ENCODE measurements at regions not wholly inside any gene's neighbourhood (a gene's known extent, or its start where the extent isn't known, plus 50 kb on each side); places are given as distances from the start of the nearest gene placed in this dataset.
"Not testable (repeated sequence)": the region's sequence is repeated elsewhere in the genome, so short reads cannot be mapped to it uniquely, and the experiment has no call there.

DNA sequence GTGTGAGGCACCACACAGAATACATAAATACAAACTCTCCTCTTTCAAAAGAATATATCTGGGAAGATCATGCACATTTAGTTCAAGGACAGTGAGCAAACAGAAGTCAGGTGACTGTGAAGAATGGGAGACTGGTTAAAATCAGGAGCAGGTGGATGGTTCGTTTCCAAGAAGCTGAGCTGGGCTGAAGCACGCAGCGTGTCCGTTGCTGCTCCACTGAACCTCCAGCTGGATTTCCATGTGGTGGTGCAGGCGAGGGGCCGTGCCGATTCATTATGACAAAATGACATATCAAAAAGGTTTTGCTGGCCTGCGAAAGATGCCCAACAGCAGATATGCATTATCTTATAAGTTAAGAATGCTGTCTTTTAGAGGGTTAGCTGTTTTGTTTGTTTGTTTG, 66.0 kb downstream of the OLIG1 start:
- H3K27me3 ChIP-seq (ENCODE audit: control insufficient read depth, insufficient read depth, low read length), result no peaks in the 10 kb centered on the region
- no peaks in the 10 kb centered on the region for H3K9me3 ChIP-seq (ENCODE audit: control insufficient read depth, low read depth, low read length)
- no peaks in the 10 kb centered on the region for H3K4me1 ChIP-seq (ENCODE audit: control insufficient read depth, low read depth, low read length)
- H3K9ac ChIP-seq (ENCODE audit: low read length), result no peak overlapping the region
- H3K4me3 ChIP-seq (ENCODE audit: low read length), result no peak overlapping the region
- no peaks in the 10 kb centered on the region for H3K36me3 ChIP-seq (ENCODE audit: control insufficient read depth, low read depth, low read length)
- H3K27ac ChIP-seq (ENCODE audit: low read length), result no peak overlapping the region

DNA sequence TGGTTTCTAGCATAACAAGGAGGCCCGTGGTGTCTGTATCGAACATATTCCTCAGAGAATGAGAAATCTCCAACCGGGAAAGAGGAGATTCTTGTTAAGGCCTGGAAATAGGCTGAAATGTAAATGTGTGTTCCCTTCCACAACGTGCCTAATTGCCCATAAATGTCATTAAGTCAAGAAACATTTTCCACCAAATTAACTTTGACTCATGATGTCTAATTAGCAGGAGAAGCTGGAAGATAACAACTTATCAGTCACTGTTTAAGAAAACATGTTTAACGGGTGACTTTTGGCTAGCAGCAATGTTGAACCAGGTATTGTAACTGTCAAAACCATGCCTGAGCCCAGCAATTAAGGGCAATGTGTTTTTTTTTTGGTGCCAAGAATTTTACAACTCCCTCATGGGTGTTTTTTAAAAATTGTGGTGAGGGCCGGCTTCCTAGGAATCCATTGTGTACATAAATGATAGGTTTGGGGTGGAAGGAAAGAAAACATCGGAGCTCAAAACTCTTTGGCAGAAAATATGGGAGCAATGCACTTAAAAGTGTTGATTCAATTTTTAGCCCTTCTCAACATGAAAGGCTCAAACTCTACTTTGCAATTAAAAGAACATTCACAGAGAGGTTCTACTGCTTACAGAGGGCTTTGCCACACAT, 67.0 kb downstream of the OLIG1 start:
- Histone ChIP-seq H3K4me3 (ENCODE audit: low read length) (no peak overlapping the region), H3K27ac (ENCODE audit: low read length) (no peak overlapping the region), H3K4me1 (ENCODE audit: control insufficient read depth, low read depth, low read length) (no peaks in the 10 kb centered on the region), H3K9ac (ENCODE audit: low read length) (no peak overlapping the region), H3K9me3 (ENCODE audit: control insufficient read depth, low read depth, low read length) (no peaks in the 10 kb centered on the region), H3K27me3 (ENCODE audit: control insufficient read depth, insufficient read depth, low read length) (no peaks in the 10 kb centered on the region), H3K36me3 (ENCODE audit: control insufficient read depth, low read depth, low read length) (no peaks in the 10 kb centered on the region)

DNA sequence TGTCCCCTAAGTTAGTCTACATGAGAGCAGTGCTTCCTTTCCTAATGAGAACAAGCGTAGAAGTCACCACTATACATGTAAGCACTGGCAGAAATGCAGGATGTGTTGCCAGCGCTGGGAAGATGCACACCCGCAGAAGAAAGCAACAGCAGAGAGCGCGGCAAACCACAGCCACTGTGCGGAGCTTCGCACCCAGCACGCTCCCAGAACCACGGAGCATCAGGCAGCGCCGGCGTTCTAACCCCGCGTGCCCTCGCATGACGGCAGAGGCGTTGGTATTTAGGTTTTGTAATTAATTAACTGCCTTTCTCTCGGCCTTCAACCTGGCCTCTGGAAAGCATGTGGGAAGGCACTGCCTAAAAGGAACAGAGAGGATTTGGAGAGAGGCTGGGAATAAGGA, 69.1 kb downstream of the OLIG1 start:
- no peak overlapping the region for H3K9ac ChIP-seq (ENCODE audit: low read length)
- no peaks in the 10 kb centered on the region for H3K36me3 ChIP-seq (ENCODE audit: control insufficient read depth, low read depth, low read length)
- H3K9me3 ChIP-seq (ENCODE audit: control insufficient read depth, low read depth, low read length), result no peaks in the 10 kb centered on the region
- H3K4me3 ChIP-seq (ENCODE audit: low read length), result no peak overlapping the region
- H3K4me1 ChIP-seq (ENCODE audit: control insufficient read depth, low read depth, low read length), result no peaks in the 10 kb centered on the region
- no peak overlapping the region for H3K27ac ChIP-seq (ENCODE audit: low read length)
- H3K27me3 ChIP-seq (ENCODE audit: control insufficient read depth, insufficient read depth, low read length), result no peaks in the 10 kb centered on the region

DNA sequence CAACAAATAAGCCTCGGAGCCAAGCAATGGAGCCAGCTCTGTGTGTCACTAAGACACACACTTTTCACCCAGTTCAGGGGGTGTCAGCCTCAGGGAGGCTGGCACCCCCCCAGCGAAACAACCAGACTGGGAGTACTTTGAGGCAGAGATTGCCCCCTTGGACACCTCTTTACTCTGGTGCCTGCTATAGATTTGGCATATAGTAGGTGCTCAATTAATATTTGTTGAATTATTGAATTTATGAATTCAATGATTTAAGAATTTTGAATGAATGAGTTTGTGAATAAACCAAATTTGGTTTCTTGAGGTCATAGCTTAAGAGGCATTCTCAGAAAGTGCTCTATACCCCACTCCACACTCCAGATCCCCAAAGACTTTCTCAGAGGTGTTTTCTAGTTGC, 70.3 kb downstream of the OLIG1 start:
- Histone ChIP-seq H3K36me3 (ENCODE audit: control insufficient read depth, low read depth, low read length) (no peaks in the 10 kb centered on the region), H3K9ac (ENCODE audit: low read length) (no peak overlapping the region), H3K4me1 (ENCODE audit: control insufficient read depth, low read depth, low read length) (no peaks in the 10 kb centered on the region), H3K4me3 (ENCODE audit: low read length) (no peak overlapping the region), H3K27me3 (ENCODE audit: control insufficient read depth, insufficient read depth, low read length) (no peaks in the 10 kb centered on the region), H3K27ac (ENCODE audit: low read length) (no peak overlapping the region), H3K9me3 (ENCODE audit: control insufficient read depth, low read depth, low read length) (no peaks in the 10 kb centered on the region)

DNA sequence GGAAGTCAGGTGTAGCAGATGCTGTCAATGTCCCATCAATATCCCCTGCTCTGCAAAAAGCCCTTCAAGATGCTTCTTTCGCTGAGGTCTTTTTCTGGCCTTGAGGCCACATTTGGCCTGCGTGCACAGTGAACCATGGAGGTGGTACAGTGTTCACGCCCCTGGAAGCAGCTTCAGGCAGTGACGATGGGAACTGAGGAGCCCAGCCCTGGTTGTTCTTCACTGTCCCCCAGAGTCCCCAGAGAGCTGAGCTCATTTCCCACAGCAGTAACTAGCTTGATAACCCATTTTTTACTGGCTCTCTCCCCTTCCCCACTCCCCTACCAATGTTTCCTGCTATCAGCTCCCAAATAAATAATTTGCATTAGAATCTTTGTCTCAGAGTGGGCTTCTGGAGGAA, 76.5 kb downstream of the OLIG1 start:
- Histone ChIP-seq H3K9me3 (ENCODE audit: control insufficient read depth, low read depth, low read length) (no peaks in the 10 kb centered on the region), H3K36me3 (ENCODE audit: control insufficient read depth, low read depth, low read length) (no peaks in the 10 kb centered on the region), H3K4me1 (ENCODE audit: control insufficient read depth, low read depth, low read length) (peaks cover 9% of the 10 kb centered on the region), H3K27me3 (ENCODE audit: control insufficient read depth, insufficient read depth, low read length) (no peaks in the 10 kb centered on the region), H3K27ac (ENCODE audit: low read length) (no peak overlapping the region), H3K4me3 (ENCODE audit: low read length) (no peak overlapping the region), H3K9ac (ENCODE audit: low read length) (no peak overlapping the region)

DNA sequence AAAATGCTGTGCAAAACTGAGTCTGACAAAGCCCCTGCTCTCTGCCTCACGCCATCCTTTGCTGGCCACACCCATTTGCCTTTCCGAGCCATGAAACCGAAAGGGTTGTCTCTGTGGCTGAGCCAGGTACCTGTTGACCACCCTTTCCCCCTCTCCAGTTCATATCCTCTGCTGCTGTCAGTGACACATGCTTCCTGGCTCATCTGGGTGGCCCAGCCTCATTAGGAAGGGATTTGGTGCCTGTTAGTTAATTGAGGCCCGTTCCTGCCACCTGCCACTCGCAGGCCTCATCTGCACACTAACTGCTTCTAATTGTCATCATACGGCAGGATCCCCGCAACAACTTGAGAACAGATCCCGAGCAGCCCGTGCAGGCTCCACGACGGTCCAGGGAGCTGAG, 79.2 kb downstream of the OLIG1 start:
- Histone ChIP-seq H3K4me1 (ENCODE audit: control insufficient read depth, low read depth, low read length) (peaks cover 9% of the 10 kb centered on the region), H3K27me3 (ENCODE audit: control insufficient read depth, insufficient read depth, low read length) (no peaks in the 10 kb centered on the region), H3K4me3 (ENCODE audit: low read length) (no peak overlapping the region), H3K9ac (ENCODE audit: low read length) (no peak overlapping the region), H3K36me3 (ENCODE audit: control insufficient read depth, low read depth, low read length) (no peaks in the 10 kb centered on the region), H3K27ac (ENCODE audit: low read length) (no peak overlapping the region), H3K9me3 (ENCODE audit: control insufficient read depth, low read depth, low read length) (no peaks in the 10 kb centered on the region)

DNA sequence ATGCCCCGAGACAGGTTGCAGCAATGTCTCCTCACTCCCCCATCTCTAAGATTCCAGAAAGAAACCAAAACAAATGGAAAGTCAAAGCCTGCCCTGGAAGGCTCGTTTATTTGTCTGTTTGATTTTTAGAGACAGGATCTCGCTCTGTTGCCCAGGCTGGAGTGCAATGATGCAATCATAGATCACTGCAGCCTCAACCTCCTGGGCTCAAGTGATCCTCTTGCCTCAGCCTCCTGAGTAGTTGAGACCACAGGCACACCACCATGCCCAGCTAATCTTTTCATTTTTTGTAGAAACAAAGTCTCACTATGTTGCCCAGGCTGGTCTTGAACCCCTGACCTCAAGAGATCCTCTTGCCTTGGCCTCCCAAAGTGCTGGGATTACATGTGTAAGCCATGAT, 78.8 kb upstream of the IFNAR2 start:
- H3K4me3 ChIP-seq (ENCODE audit: low read length), result not testable (repeated sequence)

DNA sequence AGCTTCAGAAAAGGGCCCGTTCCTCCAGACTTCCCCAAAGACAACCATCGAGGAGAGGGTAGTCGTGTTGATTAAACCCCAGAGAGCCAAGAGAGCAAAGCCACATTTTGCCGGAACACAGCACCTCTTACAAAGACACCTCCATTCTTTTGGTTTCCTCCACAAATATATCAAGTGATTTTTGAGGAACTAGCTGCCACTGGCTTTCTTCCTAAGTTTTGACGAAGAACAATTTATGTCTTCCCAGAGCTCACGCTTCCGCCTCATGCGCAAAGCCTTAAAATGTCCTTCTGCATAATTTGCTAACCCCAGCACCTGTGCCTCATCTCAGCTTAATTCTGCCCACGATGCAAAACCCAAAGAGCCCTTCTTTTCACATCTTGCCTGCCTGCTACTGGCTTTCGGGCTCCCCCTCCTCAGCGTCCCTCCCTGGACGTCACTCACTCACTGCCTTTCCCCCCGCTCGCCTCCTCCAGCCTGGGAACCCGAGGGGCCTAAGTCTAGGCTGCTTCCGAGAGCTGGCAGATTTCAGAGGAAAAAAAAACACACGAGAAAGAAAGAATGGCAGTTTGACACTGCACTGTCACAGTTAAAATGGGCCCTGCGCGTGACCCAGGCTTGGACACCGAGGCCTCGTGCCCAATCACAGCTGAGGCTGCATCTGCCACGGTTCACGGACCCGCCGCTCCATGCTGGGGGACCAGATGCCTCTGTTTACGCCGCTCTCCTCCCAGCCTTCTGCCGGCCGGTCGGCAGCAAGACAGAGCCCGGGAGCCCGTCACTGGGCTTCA, 77.6 kb upstream of the IFNAR2 start:
- Histone ChIP-seq H3K36me3 (ENCODE audit: control insufficient read depth, low read depth, low read length) (no peaks in the 10 kb centered on the region), H3K9me3 (ENCODE audit: control insufficient read depth, low read depth, low read length) (no peaks in the 10 kb centered on the region), H3K27ac (ENCODE audit: low read length) (no peak overlapping the region), H3K4me1 (ENCODE audit: control insufficient read depth, low read depth, low read length) (no peaks in the 10 kb centered on the region), H3K9ac (ENCODE audit: low read length) (no peak overlapping the region), H3K4me3 (ENCODE audit: low read length) (no peak overlapping the region), H3K27me3 (ENCODE audit: control insufficient read depth, insufficient read depth, low read length) (no peaks in the 10 kb centered on the region)

More for the DNA sequence above, 78.8 kb upstream of the IFNAR2 start:
- H3K36me3 ChIP-seq (ENCODE audit: control insufficient read depth, low read depth, low read length); H3K27ac ChIP-seq (ENCODE audit: low read length); H3K27me3 ChIP-seq (ENCODE audit: control insufficient read depth, insufficient read depth, low read length); H3K9ac ChIP-seq (ENCODE audit: low read length); H3K4me1 ChIP-seq (ENCODE audit: control insufficient read depth, low read depth, low read length); H3K9me3 ChIP-seq (ENCODE audit: control insufficient read depth, low read depth, low read length): not testable (repeated sequence)

DNA sequence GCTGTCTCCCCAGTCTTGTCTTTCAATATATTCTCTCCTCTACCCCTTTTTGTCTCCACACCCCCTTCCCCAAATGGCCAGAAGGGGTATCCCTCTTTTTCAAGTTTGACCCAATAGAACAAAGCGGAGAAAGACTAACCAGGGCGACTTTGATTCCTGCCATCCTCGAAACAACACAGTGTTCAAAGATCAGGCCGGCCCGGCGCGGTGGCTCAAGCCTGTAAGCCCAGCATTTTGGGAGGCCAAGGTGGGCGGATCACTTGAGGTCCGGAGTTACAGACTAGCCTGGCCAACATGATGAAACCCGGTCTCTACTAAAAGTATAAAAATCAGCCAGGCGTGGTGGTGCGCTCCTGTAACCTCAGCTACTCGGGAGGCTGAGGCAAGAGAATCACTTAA, 77.0 kb upstream of the IFNAR2 start:
- H3K9me3 ChIP-seq (ENCODE audit: control insufficient read depth, low read depth, low read length), result no peaks in the 10 kb centered on the region
- no peaks in the 10 kb centered on the region for H3K4me1 ChIP-seq (ENCODE audit: control insufficient read depth, low read depth, low read length)
- H3K9ac ChIP-seq (ENCODE audit: low read length), result no peak overlapping the region
- no peak overlapping the region for H3K27ac ChIP-seq (ENCODE audit: low read length)
- no peaks in the 10 kb centered on the region for H3K36me3 ChIP-seq (ENCODE audit: control insufficient read depth, low read depth, low read length)
- no peak overlapping the region for H3K4me3 ChIP-seq (ENCODE audit: low read length)
- no peaks in the 10 kb centered on the region for H3K27me3 ChIP-seq (ENCODE audit: control insufficient read depth, insufficient read depth, low read length)

DNA sequence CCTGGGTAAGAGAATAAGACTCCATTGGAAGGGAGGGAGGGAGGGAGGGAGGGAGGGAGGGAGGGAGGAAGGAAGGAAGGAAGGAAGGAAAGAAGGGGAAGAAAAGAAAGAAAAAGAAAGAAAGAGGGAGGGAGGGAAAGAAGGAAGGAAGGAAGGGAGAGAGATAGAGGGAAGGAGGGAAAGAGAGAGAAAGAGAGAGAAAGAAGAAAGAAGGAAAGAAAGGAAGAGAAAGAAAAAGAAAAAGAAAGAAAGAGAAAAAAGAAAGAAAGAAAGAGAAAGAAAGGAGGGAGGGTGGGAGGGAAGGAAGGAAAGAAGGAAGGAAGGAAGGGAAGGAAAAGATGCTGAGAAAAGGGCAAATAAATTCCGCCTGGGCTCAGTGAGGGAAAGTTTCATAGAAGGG, 74.7 kb upstream of the IFNAR2 start:
- H3K9me3 ChIP-seq (ENCODE audit: control insufficient read depth, low read depth, low read length), result no peaks in the 10 kb centered on the region
- H3K9ac ChIP-seq (ENCODE audit: low read length), result no peak overlapping the region

DNA sequence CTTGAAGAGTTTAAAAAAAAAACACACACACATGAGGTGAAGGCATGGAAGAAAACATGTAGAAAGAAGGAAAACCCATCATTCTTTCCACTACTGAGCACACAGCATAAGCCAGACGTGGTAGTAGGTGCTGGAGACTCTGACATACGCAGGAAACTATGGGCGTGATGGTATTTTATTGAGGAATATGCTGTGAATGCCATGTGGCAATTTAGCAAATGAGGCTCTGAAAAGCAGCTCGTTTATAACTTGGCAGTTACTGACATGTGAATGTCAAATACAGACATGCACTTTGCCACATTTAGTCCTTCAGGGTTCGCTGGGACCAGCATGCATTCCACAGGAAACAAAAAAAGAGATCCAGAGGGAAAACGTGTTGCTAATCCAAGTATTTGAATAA, 74.3 kb upstream of the IFNAR2 start:
- Histone ChIP-seq H3K9ac (ENCODE audit: low read length) (no peak overlapping the region), H3K27me3 (ENCODE audit: control insufficient read depth, insufficient read depth, low read length) (no peaks in the 10 kb centered on the region), H3K9me3 (ENCODE audit: control insufficient read depth, low read depth, low read length) (no peaks in the 10 kb centered on the region), H3K36me3 (ENCODE audit: control insufficient read depth, low read depth, low read length) (no peaks in the 10 kb centered on the region), H3K4me3 (ENCODE audit: low read length) (no peak overlapping the region), H3K4me1 (ENCODE audit: control insufficient read depth, low read depth, low read length) (no peaks in the 10 kb centered on the region), H3K27ac (ENCODE audit: low read length) (no peak overlapping the region)

More for the DNA sequence above, 74.7 kb upstream of the IFNAR2 start:
- Histone ChIP-seq H3K27ac (ENCODE audit: low read length) (no peak overlapping the region), H3K4me3 (ENCODE audit: low read length) (no peak overlapping the region), H3K36me3 (ENCODE audit: control insufficient read depth, low read depth, low read length) (no peaks in the 10 kb centered on the region), H3K4me1 (ENCODE audit: control insufficient read depth, low read depth, low read length) (no peaks in the 10 kb centered on the region), H3K27me3 (ENCODE audit: control insufficient read depth, insufficient read depth, low read length) (no peaks in the 10 kb centered on the region)

DNA sequence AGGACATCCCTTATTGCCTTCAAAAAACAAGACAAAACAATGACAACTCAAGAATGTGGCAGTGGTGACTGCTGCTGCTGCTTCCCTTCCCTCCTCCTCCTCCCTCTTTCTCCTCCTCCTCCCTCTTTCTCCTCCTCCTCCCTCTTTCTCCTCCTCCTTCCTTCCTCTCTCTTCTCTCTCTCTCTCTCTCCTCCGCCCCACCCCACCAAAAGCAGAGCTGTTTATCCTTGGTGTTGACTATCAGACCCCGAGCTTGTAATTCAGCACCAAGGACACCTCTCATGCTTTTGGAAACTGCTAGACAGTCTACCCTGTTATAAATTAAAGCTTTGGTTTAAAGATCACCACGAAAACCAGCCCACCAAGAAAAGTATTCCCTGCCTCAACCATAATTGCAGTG, 72.4 kb upstream of the IFNAR2 start:
- Histone ChIP-seq H3K27me3 (ENCODE audit: control insufficient read depth, insufficient read depth, low read length) (no peaks in the 10 kb centered on the region), H3K9me3 (ENCODE audit: control insufficient read depth, low read depth, low read length) (no peaks in the 10 kb centered on the region)

More for the DNA sequence above, 72.4 kb upstream of the IFNAR2 start:
- no peak overlapping the region for H3K4me3 ChIP-seq (ENCODE audit: low read length)
- H3K9ac ChIP-seq (ENCODE audit: low read length), result no peak overlapping the region
- H3K4me1 ChIP-seq (ENCODE audit: control insufficient read depth, low read depth, low read length), result peaks cover 3% of the 10 kb centered on the region
- H3K36me3 ChIP-seq (ENCODE audit: control insufficient read depth, low read depth, low read length), result no peaks in the 10 kb centered on the region
- H3K27ac ChIP-seq (ENCODE audit: low read length), result no peak overlapping the region
